Activated CD4-positive, CD25-positive, alpha-beta regulatory T cell treated with anti-CD3 and anti-CD28 coated beads, Interleukin-2, amount 50 U/mL, for 16 hours (primary cell): ENCODE measurements at regions not wholly inside any gene's neighbourhood (a gene's known extent, or its start where the extent isn't known, plus 50 kb on each side); places are given as distances from the start of the nearest gene placed in this dataset.
"Not testable (repeated sequence)": the region's sequence is repeated elsewhere in the genome, so short reads cannot be mapped to it uniquely, and the experiment has no call there.

Source experiments
- DNase-seq: peaks from one replicate; pipeline ENCODE4 v3.0.0-alpha.2; 2020; ENCODE audit warnings: low read depth, low spot score

- DNase-seq, result no peak
These were observed 104.7 kb upstream of the TMEM132E start for GRCh38 chr17:34474706-34475105.

- no peak for DNase-seq
These were observed 107.0 kb upstream of the TMEM132E start for GRCh38 chr17:34472363-34472762.

- DNase-seq, result not testable (repeated sequence)
These were observed 108.1 kb upstream of the TMEM132E start for GRCh38 chr17:34471278-34471677.

- DNase-seq, result no peak
These were observed 102.8 kb upstream of the CCL1 start for GRCh38 chr17:34465789-34466188.

- DNase-seq, result no peak
These were observed 101.8 kb upstream of the CCL1 start for GRCh38 chr17:34464812-34465211.

- DNase-seq, result no peak
These were observed 95.2 kb upstream of the CCL1 start for GRCh38 chr17:34458266-34458665.

- DNase-seq, result no peak
These were observed 93.1 kb upstream of the CCL1 start for GRCh38 chr17:34456121-34456520.

- DNase-seq, result no peak
These were observed 89.7 kb upstream of the CCL1 start for GRCh38 chr17:34452769-34453168.

GRCh38 chr17:34451313-34451712 lies 88.3 kb upstream of the CCL1 start:
- no peak for DNase-seq

- DNase-seq, result no peak
These were observed 84.4 kb upstream of the CCL1 start for GRCh38 chr17:34447406-34447805.

GRCh38 chr17:34445101-34445500 lies 82.1 kb upstream of the CCL1 start:
- no peak for DNase-seq

- no peak for DNase-seq
These were observed 80.8 kb upstream of the CCL1 start for GRCh38 chr17:34443619-34444469.

GRCh38 chr17:34442387-34443111 lies 79.5 kb upstream of the CCL1 start:
- DNase-seq, result no peak

GRCh38 chr17:34437188-34437587 lies 74.2 kb upstream of the CCL1 start:
- no peak for DNase-seq

GRCh38 chr17:34436607-34437006 lies 73.6 kb upstream of the CCL1 start:
- no peak for DNase-seq

GRCh38 chr17:34435182-34435928 lies 72.3 kb upstream of the CCL1 start:
- DNase-seq, result no peak

- DNase-seq, result no peak
These were observed 71.0 kb upstream of the CCL1 start for GRCh38 chr17:34434052-34434451.

GRCh38 chr17:34424814-34425491 lies 61.9 kb upstream of the CCL1 start:
- DNase-seq, result no peak

- DNase-seq, result no peak
These were observed 61.2 kb upstream of the CCL1 start for GRCh38 chr17:34423978-34424813.

- not testable (repeated sequence) for DNase-seq
These were observed 60.3 kb upstream of the CCL1 start for GRCh38 chr17:34423315-34423714.

- DNase-seq, result no peak
These were observed 57.9 kb upstream of the CCL1 start for GRCh38 chr17:34420900-34421299.
